ENCODE measurements at regions not wholly inside any gene's neighbourhood (a gene's known extent, or its start where the extent isn't known, plus 50 kb on each side); places are given as distances from the start of the nearest gene placed in this dataset.

- no peaks in the 10 kb centered on the region for H3K9me3 ChIP-seq (ENCODE audit: low read depth, low read length)
- H3K4me1 ChIP-seq (ENCODE audit: insufficient read depth, low read length): no peaks in the 10 kb centered on the region
- no peaks in the 10 kb centered on the region for H3K27me3 ChIP-seq (ENCODE audit: insufficient read depth, low read length)
- no peak overlapping the region for H3K4me3 ChIP-seq (ENCODE audit: low read length)
These were observed 122.7 kb upstream of the DIPK2B start for GRCh38 chrX:45323387-45323786.

GRCh38 chrX:45322820-45323219 is 122.1 kb upstream of the DIPK2B start:
- H3K4me1 ChIP-seq (ENCODE audit: insufficient read depth, low read length): no peaks in the 10 kb centered on the region
- no peaks in the 10 kb centered on the region for H3K27me3 ChIP-seq (ENCODE audit: insufficient read depth, low read length)
- no peaks in the 10 kb centered on the region for H3K9me3 ChIP-seq (ENCODE audit: low read depth, low read length)
- no peak overlapping the region for H3K4me3 ChIP-seq (ENCODE audit: low read length)

- no peaks in the 10 kb centered on the region for H3K4me1 ChIP-seq (ENCODE audit: insufficient read depth, low read length)
- no peak overlapping the region for H3K4me3 ChIP-seq (ENCODE audit: low read length)
- H3K9me3 ChIP-seq (ENCODE audit: low read depth, low read length): no peaks in the 10 kb centered on the region
- no peaks in the 10 kb centered on the region for H3K27me3 ChIP-seq (ENCODE audit: insufficient read depth, low read length)
These were observed 121.7 kb upstream of the DIPK2B start for GRCh38 chrX:45322382-45322781.

GRCh38 chrX:45320191-45320590 is 119.5 kb upstream of the DIPK2B start:
- Histone ChIP-seq H3K4me1 (ENCODE audit: insufficient read depth, low read length) (no peaks in the 10 kb centered on the region), H3K27me3 (ENCODE audit: insufficient read depth, low read length) (no peaks in the 10 kb centered on the region), H3K9me3 (ENCODE audit: low read depth, low read length) (no peaks in the 10 kb centered on the region), H3K4me3 (ENCODE audit: low read length) (no peak overlapping the region)

GRCh38 chrX:45309801-45310200 is 109.1 kb upstream of the DIPK2B start:
- no peaks in the 10 kb centered on the region for H3K27me3 ChIP-seq (ENCODE audit: insufficient read depth, low read length)
- no peaks in the 10 kb centered on the region for H3K9me3 ChIP-seq (ENCODE audit: low read depth, low read length)
- H3K4me3 ChIP-seq (ENCODE audit: low read length): no peak overlapping the region
- no peaks in the 10 kb centered on the region for H3K4me1 ChIP-seq (ENCODE audit: insufficient read depth, low read length)

DNA sequence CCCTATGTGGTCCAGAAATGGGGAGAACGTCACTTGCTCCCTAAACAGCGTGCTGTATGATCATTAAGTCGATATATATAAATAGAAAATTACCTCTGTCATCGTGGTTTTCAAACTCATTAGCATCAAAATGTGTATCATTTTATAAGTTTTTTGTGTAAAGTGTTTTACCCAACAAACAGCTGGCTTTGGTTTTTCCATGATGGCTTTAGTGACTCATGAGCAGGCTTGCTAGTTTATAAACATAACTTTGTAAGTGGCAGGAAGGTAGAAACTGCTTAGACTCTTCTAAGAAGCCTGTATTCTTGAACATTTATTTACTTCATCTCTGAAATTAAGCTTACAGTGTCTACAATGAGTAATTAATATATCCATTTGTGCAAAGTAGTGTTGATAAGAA is 108.4 kb upstream of the DIPK2B start:
- no peaks in the 10 kb centered on the region for H3K9me3 ChIP-seq (ENCODE audit: low read depth, low read length)
- no peaks in the 10 kb centered on the region for H3K4me1 ChIP-seq (ENCODE audit: insufficient read depth, low read length)
- H3K27me3 ChIP-seq (ENCODE audit: insufficient read depth, low read length): no peaks in the 10 kb centered on the region
- H3K4me3 ChIP-seq (ENCODE audit: low read length): no peak overlapping the region

GRCh38 chrX:45306794-45307193 is 106.1 kb upstream of the DIPK2B start:
- no peaks in the 10 kb centered on the region for H3K27me3 ChIP-seq (ENCODE audit: insufficient read depth, low read length)
- no peaks in the 10 kb centered on the region for H3K4me1 ChIP-seq (ENCODE audit: insufficient read depth, low read length)
- H3K9me3 ChIP-seq (ENCODE audit: low read depth, low read length): no peaks in the 10 kb centered on the region
- H3K4me3 ChIP-seq (ENCODE audit: low read length): no peak overlapping the region

DNA sequence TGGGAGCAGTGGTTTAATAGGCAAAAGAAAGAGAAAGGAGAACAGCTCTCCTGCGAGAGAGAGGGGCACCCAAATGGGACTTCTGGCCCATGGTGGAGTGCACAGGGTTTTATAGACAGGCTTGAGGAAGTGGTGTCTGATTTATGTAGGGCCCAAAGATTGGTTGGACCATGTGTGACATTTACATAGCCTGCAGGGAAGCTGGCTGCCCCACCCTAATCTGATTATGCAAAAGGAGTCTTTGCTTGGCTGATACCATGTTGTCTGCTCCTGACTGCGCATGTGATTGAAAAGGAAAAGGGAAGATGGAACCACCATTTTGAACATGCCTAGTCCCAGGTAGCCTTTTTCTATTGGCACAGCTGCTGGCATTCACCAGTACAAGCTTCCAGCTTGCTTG is 100.0 kb upstream of the DIPK2B start:
- Histone ChIP-seq H3K4me1 (ENCODE audit: insufficient read depth, low read length) (no peaks in the 10 kb centered on the region), H3K9me3 (ENCODE audit: low read depth, low read length) (no peaks in the 10 kb centered on the region), H3K27me3 (ENCODE audit: insufficient read depth, low read length) (no peaks in the 10 kb centered on the region), H3K4me3 (ENCODE audit: low read length) (no peak overlapping the region)

- H3K4me1 ChIP-seq (ENCODE audit: insufficient read depth, low read length): no peaks in the 10 kb centered on the region
- H3K27me3 ChIP-seq (ENCODE audit: insufficient read depth, low read length): no peaks in the 10 kb centered on the region
- no peaks in the 10 kb centered on the region for H3K9me3 ChIP-seq (ENCODE audit: low read depth, low read length)
- no peak overlapping the region for H3K4me3 ChIP-seq (ENCODE audit: low read length)
These were observed 94.7 kb upstream of the DIPK2B start for GRCh38 chrX:45295259-45295986.

DNA sequence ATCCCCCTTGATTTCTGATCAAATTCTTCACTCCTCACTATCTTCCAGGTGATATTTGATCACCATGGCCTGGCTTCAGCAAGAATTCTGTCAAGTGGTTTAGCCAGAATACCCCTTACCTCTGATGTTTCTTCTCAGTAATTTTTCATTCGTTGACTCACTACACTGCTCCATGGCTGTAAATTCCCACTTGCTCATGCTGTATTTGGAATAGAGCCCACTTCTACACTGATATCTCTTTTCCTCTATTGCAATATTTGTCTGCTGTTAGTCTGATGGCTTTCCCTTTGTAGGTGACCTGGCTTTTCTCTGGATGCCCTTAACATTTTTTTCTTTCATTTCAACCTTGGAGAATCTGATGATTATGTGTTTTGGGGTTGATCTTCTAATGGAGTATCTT is 73.9 kb upstream of the DIPK2B start:
- Histone ChIP-seq H3K9me3 (ENCODE audit: low read depth, low read length) (no peaks in the 10 kb centered on the region), H3K4me1 (ENCODE audit: insufficient read depth, low read length) (no peaks in the 10 kb centered on the region), H3K4me3 (ENCODE audit: low read length) (no peak overlapping the region), H3K27me3 (ENCODE audit: insufficient read depth, low read length) (no peaks in the 10 kb centered on the region)

DNA sequence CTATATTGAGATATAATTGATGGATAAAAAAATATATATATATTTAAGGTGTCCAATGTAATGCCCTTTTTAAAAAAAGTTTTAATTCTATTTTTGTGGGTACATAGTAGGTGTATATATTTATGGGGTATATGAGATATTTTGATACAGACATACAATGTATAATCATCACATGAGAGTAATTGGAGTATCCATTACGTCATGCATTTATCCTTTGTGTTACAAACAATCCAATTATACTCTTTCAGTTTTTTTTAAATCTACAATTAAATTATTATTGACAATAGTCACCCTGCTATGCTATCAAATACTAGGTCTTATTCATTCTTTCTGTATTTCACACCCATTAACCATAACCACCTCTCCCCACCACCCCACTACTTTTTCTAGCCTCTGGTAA is 66.3 kb upstream of the DIPK2B start:
- Histone ChIP-seq H3K27me3 (ENCODE audit: insufficient read depth, low read length) (no peaks in the 10 kb centered on the region), H3K9me3 (ENCODE audit: low read depth, low read length) (no peaks in the 10 kb centered on the region), H3K4me3 (ENCODE audit: low read length) (no peak overlapping the region), H3K4me1 (ENCODE audit: insufficient read depth, low read length) (no peaks in the 10 kb centered on the region)

- no peaks in the 10 kb centered on the region for H3K27me3 ChIP-seq (ENCODE audit: insufficient read depth, low read length)
- no peaks in the 10 kb centered on the region for H3K9me3 ChIP-seq (ENCODE audit: low read depth, low read length)
- H3K4me1 ChIP-seq (ENCODE audit: insufficient read depth, low read length): no peaks in the 10 kb centered on the region
- H3K4me3 ChIP-seq (ENCODE audit: low read length): no peak overlapping the region
These were observed 65.8 kb upstream of the DIPK2B start for GRCh38 chrX:45266456-45266855.

DNA sequence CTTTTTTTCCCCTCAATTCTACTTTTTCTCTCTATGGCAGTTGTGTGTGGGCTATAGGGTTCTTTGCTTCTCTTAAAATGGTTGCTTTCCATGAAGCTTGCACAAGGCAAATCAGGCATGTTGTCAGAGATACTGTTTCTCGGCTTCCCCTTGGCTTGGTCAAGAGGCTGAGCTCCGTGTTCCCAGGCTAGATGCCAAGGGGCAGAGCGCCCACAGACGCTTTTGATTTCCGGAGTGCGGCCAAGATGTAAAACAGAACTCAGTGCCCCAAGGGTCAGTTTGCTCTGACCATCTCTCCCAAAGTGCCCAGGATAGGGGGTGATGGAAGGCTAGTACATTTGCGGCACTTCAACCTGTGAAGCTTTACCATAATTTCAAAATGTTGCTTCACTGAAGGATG is 64.2 kb upstream of the DIPK2B start:
- H3K4me3 ChIP-seq (ENCODE audit: low read length): no peak overlapping the region
- H3K4me1 ChIP-seq (ENCODE audit: insufficient read depth, low read length): no peaks in the 10 kb centered on the region
- no peaks in the 10 kb centered on the region for H3K27me3 ChIP-seq (ENCODE audit: insufficient read depth, low read length)
- H3K9me3 ChIP-seq (ENCODE audit: low read depth, low read length): no peaks in the 10 kb centered on the region

GRCh38 chrX:45261471-45261870 is 60.8 kb upstream of the DIPK2B start:
- H3K4me1 ChIP-seq (ENCODE audit: insufficient read depth, low read length): no peaks in the 10 kb centered on the region
- H3K4me3 ChIP-seq (ENCODE audit: low read length): no peak overlapping the region
- no peaks in the 10 kb centered on the region for H3K27me3 ChIP-seq (ENCODE audit: insufficient read depth, low read length)
- H3K9me3 ChIP-seq (ENCODE audit: low read depth, low read length): no peaks in the 10 kb centered on the region

DNA sequence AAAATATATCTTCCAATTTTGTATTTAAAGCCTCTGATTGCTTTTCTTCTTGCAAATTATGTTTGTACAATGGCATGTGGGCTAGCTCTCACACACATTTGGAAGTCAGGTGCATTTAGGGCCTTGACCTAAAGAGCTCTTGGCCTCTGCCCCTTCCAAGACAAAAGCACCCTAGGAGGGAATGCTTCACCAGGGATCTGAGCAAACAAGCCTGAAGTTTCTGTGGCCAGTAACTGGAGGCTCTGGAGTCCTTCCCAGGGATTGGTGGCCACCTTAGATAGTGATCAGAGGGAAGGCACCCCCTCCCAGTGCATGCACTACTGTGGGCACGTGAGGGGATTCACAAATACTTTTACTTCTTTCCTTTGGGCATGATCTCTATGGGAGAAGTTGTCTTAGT is 60.3 kb upstream of the DIPK2B start:
- Histone ChIP-seq H3K4me1 (ENCODE audit: insufficient read depth, low read length) (no peaks in the 10 kb centered on the region), H3K27me3 (ENCODE audit: insufficient read depth, low read length) (no peaks in the 10 kb centered on the region), H3K4me3 (ENCODE audit: low read length) (no peak overlapping the region), H3K9me3 (ENCODE audit: low read depth, low read length) (no peaks in the 10 kb centered on the region)

GRCh38 chrX:45258731-45259402 is 58.2 kb upstream of the DIPK2B start:
- Histone ChIP-seq H3K27me3 (ENCODE audit: insufficient read depth, low read length) (no peaks in the 10 kb centered on the region), H3K4me3 (ENCODE audit: low read length) (no peak overlapping the region), H3K4me1 (ENCODE audit: insufficient read depth, low read length) (no peaks in the 10 kb centered on the region), H3K9me3 (ENCODE audit: low read depth, low read length) (no peaks in the 10 kb centered on the region)

Measured in mononuclear cell (primary cell).